Renal cortical epithelial cell (primary cell): ENCODE measurements at regions not wholly inside any gene's neighbourhood (a gene's known extent, or its start where the extent isn't known, plus 50 kb on each side); places are given as distances from the start of the nearest gene placed in this dataset.

Experiments used
- DNase-seq: peaks from one replicate; pipeline ENCODE4 v3.0.0-alpha.2; 2011; ENCODE audit warnings: low read depth

GRCh38 chr9:72433616-72434267 is 68.7 kb upstream of the ZFAND5 start:
- DNase-seq: peak; percentile 94

GRCh38 chr9:72431036-72431435 is 66.0 kb upstream of the ZFAND5 start:
- DNase-seq: no peak

GRCh38 chr9:72428329-72428728 is 63.3 kb upstream of the ZFAND5 start:
- peak; percentile 36 for DNase-seq

GRCh38 chr9:72427801-72428200 is 62.8 kb upstream of the ZFAND5 start:
- DNase-seq: no peak

DNA sequence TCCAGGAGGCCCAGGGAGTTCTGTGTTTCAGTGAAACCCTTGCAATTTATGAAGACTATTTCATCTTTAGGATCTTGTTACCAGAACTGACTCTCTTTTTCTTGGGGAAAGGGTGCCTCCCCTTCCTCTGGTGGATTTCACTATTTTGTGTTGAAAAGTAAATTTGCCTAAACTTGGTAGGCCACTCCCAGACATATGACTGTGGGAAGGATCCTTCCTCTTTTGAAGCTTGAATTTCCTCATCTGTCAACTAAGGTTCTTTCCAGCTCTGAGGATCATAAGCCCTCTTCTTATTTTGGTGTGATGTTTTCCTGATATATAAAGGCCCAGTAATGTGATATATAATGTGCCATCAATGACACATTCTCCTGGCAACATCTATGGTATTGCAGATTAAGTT is 59.1 kb upstream of the ZFAND5 start:
- DNase-seq: no peak

GRCh38 chr9:72422214-72422613 is 57.2 kb upstream of the ZFAND5 start:
- DNase-seq: no peak

- no peak for DNase-seq
These were observed 55.8 kb upstream of the ZFAND5 start for GRCh38 chr9:72420783-72421182.

- DNase-seq: no peak
These were observed 50.9 kb upstream of the ZFAND5 start for GRCh38 chr9:72415948-72416347.

DNA sequence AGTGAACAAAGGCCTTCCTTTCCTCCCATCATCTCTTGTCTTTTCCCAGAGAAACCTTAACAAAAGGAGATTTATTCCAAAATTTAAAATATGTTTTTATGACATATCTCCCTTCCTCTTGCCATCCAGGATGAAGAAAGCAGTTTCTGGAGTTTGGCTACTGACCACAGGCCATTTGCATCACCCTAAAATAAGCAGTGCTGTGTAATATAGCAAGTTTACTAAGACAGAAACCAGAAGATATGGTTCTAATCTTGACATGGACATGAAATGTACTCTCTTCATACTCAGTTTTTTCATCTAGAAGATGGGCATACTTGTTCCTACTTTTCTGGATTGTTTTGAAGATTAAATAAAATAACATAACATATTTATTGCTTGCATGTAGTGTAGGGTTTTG is 50.2 kb upstream of the ZFAND5 start:
- no peak for DNase-seq
